ENCODE measurements at regions not wholly inside any gene's neighbourhood (a gene's known extent, or its start where the extent isn't known, plus 50 kb on each side); places are given as distances from the start of the nearest gene placed in this dataset.

GRCh38 chr15:36507458-36507857, 72.0 kb upstream of the CDIN1 start:
- no peaks in the 10 kb centered on the region for H3K9me3 ChIP-seq (ENCODE audit: low read length)
- peaks cover 7% of the 10 kb centered on the region for H3K79me2 ChIP-seq (replicated peaks; ENCODE audit: insufficient read depth, low read length)
- no peak overlapping the region for H3K4me3 ChIP-seq (ENCODE audit: low read length)
- H3K27me3 ChIP-seq (ENCODE audit: insufficient read depth, low read depth, low read length): no peaks in the 10 kb centered on the region
- no peak overlapping the region for H3K4me2 ChIP-seq (ENCODE audit: low read length)
- H3K9me2 ChIP-seq (ENCODE audit: insufficient read depth, low read length): no peaks in the 10 kb centered on the region
- no peaks in the 10 kb centered on the region for H3F3A ChIP-seq (ENCODE audit: insufficient read depth, low read length, poor library complexity, severe bottlenecking)
- no peak for TF ChIP-seq RAD21 (conservative IDR thresholded peaks at IDR 0.05)
- no peak for TF ChIP-seq POLR2AphosphoS5 (IDR thresholded peaks at IDR 0.05)
- TF ChIP-seq CTCF (IDR thresholded peaks at IDR 0.05; ENCODE audit: poor library complexity, severe bottlenecking): no peak
- no peak for TF ChIP-seq SMC3 (conservative IDR thresholded peaks at IDR 0.05; ENCODE audit: poor library complexity)
- no peak for TF ChIP-seq TAF1 (IDR thresholded peaks at IDR 0.05; ENCODE audit: low read depth)
- no peak for TF ChIP-seq REST (IDR thresholded peaks at IDR 0.05; ENCODE audit: borderline replicate concordance)
- TF ChIP-seq EP300 (conservative IDR thresholded peaks at IDR 0.05; ENCODE audit: poor library complexity, severe bottlenecking): no peak
- TF ChIP-seq MXI1 (conservative IDR thresholded peaks at IDR 0.05; ENCODE audit: poor library complexity, severe bottlenecking): no peak
- no peak for TF ChIP-seq EZH2 (IDR thresholded peaks at IDR 0.05; ENCODE audit: borderline replicate concordance, insufficient read depth, low read length, poor library complexity, severe bottlenecking)
- no peak overlapping the region for H2AFZ ChIP-seq (ENCODE audit: low read depth, low read length)
- H3K27ac ChIP-seq (ENCODE audit: low read length): no peak overlapping the region
- no peaks in the 10 kb centered on the region for H4K20me1 ChIP-seq (ENCODE audit: insufficient read depth)
- H3K9ac ChIP-seq (ENCODE audit: low read length): no peak overlapping the region
- H3K36me3 ChIP-seq (ENCODE audit: insufficient read depth, low read length): no peaks in the 10 kb centered on the region

- Histone ChIP-seq H3K4me3 (ENCODE audit: low read length) (no peak overlapping the region), H3K27me3 (ENCODE audit: insufficient read depth, low read depth, low read length) (no peaks in the 10 kb centered on the region), H2AFZ (ENCODE audit: low read depth, low read length) (no peak overlapping the region), H3F3A (ENCODE audit: insufficient read depth, low read length, poor library complexity, severe bottlenecking) (no peaks in the 10 kb centered on the region), H3K4me2 (ENCODE audit: low read length) (no peak overlapping the region), H3K27ac (ENCODE audit: low read length) (no peak overlapping the region), H3K79me2 (replicated peaks; ENCODE audit: insufficient read depth, low read length) (no peaks in the 10 kb centered on the region), H3K9me3 (ENCODE audit: low read length) (no peaks in the 10 kb centered on the region), H4K20me1 (ENCODE audit: insufficient read depth) (no peaks in the 10 kb centered on the region), H3K36me3 (ENCODE audit: insufficient read depth, low read length) (no peaks in the 10 kb centered on the region), H3K9me2 (ENCODE audit: insufficient read depth, low read length) (no peaks in the 10 kb centered on the region), H3K9ac (ENCODE audit: low read length) (no peak overlapping the region)
- no peak for TF ChIP-seq POLR2AphosphoS5 (IDR thresholded peaks at IDR 0.05)
- no peak for TF ChIP-seq REST (IDR thresholded peaks at IDR 0.05; ENCODE audit: borderline replicate concordance)
- no peak for TF ChIP-seq EP300 (conservative IDR thresholded peaks at IDR 0.05; ENCODE audit: poor library complexity, severe bottlenecking)
- TF ChIP-seq RAD21 (conservative IDR thresholded peaks at IDR 0.05): no peak
- TF ChIP-seq CTCF (IDR thresholded peaks at IDR 0.05; ENCODE audit: poor library complexity, severe bottlenecking): no peak
- TF ChIP-seq MXI1 (conservative IDR thresholded peaks at IDR 0.05; ENCODE audit: poor library complexity, severe bottlenecking): no peak
- no peak for TF ChIP-seq EZH2 (IDR thresholded peaks at IDR 0.05; ENCODE audit: borderline replicate concordance, insufficient read depth, low read length, poor library complexity, severe bottlenecking)
These were observed 67.8 kb upstream of the CDIN1 start for GRCh38 chr15:36511594-36511993.

Data from neural cell (in vitro differentiated cells).